GM12875 (cell line): ENCODE measurements at regions not wholly inside any gene's neighbourhood (a gene's known extent, or its start where the extent isn't known, plus 50 kb on each side); places are given as distances from the start of the nearest gene placed in this dataset.

Source experiments
- H3K4me3 ChIP-seq: one replicate; pipeline ENCODE4 v1.5.1; 2011; ENCODE audit warnings: low read depth, low read length, control low read depth
- CTCF ChIP-seq: IDR thresholded peaks from 2 replicates; pipeline ENCODE4 v1.5.1; 2011; ENCODE audit warnings: low read depth, mild to moderate bottlenecking, control low read depth, inconsistent platforms, low read length, moderate library complexity, borderline replicate concordance; ENCODE audit not compliant: insufficient read depth

- no peak overlapping the region for H3K4me3 ChIP-seq
- no peak for TF ChIP-seq CTCF
Observed at GRCh38 chr3:73804204-73804603, 179.5 kb upstream of the PDZRN3 start.

GRCh38 chr3:73801444-73801843 lies 176.7 kb upstream of the PDZRN3 start:
- TF ChIP-seq CTCF, result no peak

GRCh38 chr3:73797311-73797710 lies 172.6 kb upstream of the PDZRN3 start:
- no peak overlapping the region for H3K4me3 ChIP-seq
- no peak for TF ChIP-seq CTCF

More at GRCh38 chr3:73801444-73801843, 176.7 kb upstream of the PDZRN3 start:
- no peak overlapping the region for H3K4me3 ChIP-seq

GRCh38 chr3:73796382-73796781 lies 171.6 kb upstream of the PDZRN3 start:
- H3K4me3 ChIP-seq, result no peak overlapping the region
- TF ChIP-seq CTCF, result no peak

GRCh38 chr3:73791356-73791755 lies 166.6 kb upstream of the PDZRN3 start:
- no peak for TF ChIP-seq CTCF
- H3K4me3 ChIP-seq, result no peak overlapping the region

GRCh38 chr3:73789825-73790444 lies 165.2 kb upstream of the PDZRN3 start:
- H3K4me3 ChIP-seq, result no peak overlapping the region
- no peak for TF ChIP-seq CTCF

- no peak for TF ChIP-seq CTCF
Observed at GRCh38 chr3:73787620-73788019, 162.9 kb upstream of the PDZRN3 start.

More at GRCh38 chr3:73787620-73788019, 162.9 kb upstream of the PDZRN3 start:
- H3K4me3 ChIP-seq, result no peak overlapping the region
